Stimulated activated CD8-positive, alpha-beta memory T cell treated with anti-CD3 and anti-CD28 coated beads, Interleukin-7, amount 100 ng/mL, for 48 hours (primary cell): ENCODE measurements at regions not wholly inside any gene's neighbourhood (a gene's known extent, or its start where the extent isn't known, plus 50 kb on each side); places are given as distances from the start of the nearest gene placed in this dataset.

ENCODE experiments used
- DNase-seq, 2 donors: peaks; one replicate each; pipeline ENCODE4 v3.0.0-alpha.2; 2020; ENCODE audit warnings: low read depth in 1 of 2; ENCODE audit errors: extremely low read depth in 1 of 2

DNA sequence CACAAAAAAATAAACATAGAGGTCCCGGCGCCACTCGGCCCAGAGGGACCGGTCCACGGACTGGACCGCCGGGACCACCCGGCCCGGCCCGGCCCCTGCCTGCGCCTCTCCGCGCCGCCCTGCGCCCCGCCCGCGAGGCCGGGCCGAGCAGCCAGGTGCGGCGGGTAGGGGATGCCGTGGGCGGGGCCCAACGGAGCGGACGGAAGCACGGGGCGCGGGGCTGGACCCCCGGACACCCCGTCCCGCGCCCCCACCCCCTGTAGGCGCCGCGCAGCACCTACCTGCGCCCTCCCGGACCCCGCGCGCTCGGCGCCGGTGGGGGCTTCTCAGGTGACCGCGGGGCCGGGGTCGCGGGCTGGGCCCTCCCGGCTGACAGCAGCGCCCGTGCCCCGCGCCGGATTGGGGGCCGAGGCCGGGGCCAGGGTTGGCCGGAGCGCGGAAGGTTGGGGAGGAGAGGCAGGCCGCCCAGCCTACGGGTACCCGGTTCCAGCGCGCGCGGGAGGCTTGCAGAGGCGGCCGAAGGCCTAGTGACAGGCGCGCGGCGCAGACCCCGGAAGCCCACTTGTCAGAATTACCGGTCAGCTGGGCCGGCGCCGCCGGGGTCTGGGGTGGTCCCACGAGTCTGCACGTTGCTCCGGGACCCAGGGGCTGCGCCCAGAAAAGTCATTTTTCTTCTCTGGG, 351.9 kb upstream of the CAMK1G start:
- no peak for DNase-seq

DNA sequence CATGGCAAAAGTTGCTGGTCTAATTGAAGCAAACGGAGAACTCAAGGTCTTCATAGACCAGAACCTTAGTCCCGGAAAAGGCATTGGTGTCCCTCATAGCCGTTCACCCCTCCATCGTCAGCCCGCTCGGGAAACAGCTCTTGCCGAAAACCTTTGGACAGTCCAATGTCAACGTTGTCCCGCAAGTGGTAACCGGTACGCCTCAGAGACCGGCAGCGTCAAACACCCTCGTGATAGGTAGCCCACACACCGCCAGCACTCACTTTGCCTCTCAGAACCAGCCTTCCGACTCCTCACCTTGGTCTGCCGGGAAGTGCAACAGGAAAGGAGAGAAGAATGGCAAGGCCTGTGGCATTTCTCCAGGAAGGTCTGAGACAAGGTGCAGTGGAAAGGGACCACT, 351.3 kb upstream of the CAMK1G start:
- no peak for DNase-seq

GRCh38 chr1:209232759-209233158, 350.8 kb upstream of the CAMK1G start:
- no peak for DNase-seq

DNA sequence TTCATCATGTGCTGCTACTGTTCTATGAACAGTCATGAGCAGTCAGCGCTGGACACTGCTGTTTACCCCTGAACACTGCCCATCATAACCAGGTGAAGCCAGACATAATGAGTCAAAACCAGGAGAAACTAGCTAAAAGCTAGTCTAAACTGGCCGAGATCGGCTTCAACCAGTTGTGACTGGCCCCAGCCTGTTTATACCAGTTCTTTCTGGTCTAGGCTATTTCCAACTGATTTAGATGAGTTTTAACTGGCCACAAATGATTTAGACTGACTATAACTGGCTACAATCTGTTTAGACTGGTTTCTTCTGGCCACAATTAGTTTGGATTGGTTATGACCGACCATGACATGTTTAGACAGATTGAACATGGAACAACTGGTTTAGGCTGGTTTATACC, 348.3 kb upstream of the CAMK1G start:
- no peak for DNase-seq

GRCh38 chr1:209238356-209238755, 345.2 kb upstream of the CAMK1G start:
- DNase-seq = no peak

- DNase-seq = no peak
These were observed 343.2 kb upstream of the CAMK1G start for GRCh38 chr1:209240351-209240750.

- no peak for DNase-seq
These were observed 342.0 kb upstream of the CAMK1G start for GRCh38 chr1:209241487-209241886.

- DNase-seq = no peak
These were observed 334.8 kb upstream of the CAMK1G start for GRCh38 chr1:209248649-209249279.

- no peak for DNase-seq
These were observed 334.2 kb upstream of the CAMK1G start for GRCh38 chr1:209249280-209249670.

DNA sequence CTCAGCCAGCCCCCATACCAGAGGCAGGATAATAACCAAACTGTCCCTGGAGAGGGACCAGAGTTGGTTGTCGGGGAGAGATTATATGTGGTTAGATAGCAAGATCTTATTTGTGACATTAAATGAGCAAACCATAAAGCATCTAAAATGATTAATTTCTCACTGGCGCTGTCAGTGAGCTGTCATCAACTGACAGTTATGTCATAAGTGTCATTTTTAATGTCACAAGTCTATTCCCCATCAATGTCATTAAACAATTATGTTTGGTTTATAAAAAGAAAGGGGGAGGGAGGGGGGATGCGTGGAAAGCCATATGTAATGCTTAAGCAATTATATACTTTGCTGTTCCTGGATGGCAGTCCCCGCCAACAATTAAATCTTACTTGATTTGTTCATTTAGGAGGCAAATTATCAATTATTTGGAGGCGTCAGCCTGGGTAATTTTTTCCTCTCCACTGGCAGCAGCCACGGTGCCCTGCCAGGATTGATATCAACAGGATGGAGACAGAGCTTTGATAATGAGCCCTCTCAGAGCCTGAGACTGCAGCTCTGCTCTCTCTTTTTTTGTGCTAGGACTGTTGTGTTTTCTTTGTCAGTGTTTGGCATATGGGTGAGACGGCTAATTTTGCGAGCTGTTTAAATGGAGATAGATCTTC, 333.6 kb upstream of the CAMK1G start:
- DNase-seq = no peak

- no peak for DNase-seq
These were observed 332.5 kb upstream of the CAMK1G start for GRCh38 chr1:209250861-209251636.

- DNase-seq = no peak
These were observed 326.7 kb upstream of the CAMK1G start for GRCh38 chr1:209256766-209257350.

- DNase-seq = no peak
These were observed 326.1 kb upstream of the CAMK1G start for GRCh38 chr1:209257454-209257853.

DNA sequence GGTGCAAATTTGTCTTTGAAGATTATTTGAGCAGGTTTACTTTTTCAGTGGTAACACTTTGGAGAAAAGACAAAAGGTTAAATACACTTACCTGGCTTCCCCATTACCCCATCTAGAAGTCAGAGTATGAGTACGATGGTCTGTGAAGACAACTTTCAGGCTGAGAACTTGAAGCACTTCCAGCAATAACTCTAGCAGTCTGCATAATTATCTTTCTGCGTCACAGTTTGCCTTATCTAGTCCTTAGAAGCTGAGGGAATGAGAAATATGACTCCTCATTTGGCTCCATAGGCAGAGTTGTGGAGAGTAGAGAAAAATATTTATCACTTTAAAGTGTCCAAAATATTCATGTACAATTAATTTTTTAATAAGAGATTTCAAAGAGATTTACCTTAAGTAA, 323.4 kb upstream of the CAMK1G start:
- DNase-seq = no peak

- DNase-seq = no peak
These were observed 320.9 kb upstream of the CAMK1G start for GRCh38 chr1:209262631-209263030.

- no peak for DNase-seq
These were observed 318.2 kb upstream of the CAMK1G start for GRCh38 chr1:209265301-209265700.

DNA sequence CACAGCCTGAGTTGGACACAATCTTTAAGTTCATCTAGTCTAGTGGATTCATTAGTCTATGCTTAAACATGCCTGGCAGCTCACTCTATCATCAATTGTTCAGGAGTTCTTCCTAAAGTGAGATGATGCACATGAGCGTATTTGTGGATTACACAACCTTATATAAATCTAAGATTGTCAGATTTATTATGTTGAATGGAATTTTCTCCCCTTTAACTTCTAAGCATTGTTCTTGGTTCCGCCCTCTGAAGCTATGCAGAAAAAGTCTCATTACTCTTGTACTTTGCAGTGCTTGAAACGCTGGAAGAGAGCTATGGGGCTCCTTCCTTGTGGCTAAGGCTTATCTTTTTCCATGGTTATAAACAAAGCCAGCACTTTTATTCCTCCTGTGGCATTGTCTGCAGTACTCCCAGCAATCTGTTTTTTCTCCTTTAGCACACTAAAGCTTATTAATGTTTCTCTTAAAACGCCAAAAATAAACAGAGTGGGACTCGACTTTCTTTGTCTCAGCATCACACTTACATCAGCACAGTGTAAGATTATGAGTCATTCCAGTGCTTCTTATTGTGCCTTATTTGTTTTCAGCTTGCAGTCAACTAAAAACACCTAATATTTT, 316.8 kb upstream of the CAMK1G start:
- no peak for DNase-seq

DNA sequence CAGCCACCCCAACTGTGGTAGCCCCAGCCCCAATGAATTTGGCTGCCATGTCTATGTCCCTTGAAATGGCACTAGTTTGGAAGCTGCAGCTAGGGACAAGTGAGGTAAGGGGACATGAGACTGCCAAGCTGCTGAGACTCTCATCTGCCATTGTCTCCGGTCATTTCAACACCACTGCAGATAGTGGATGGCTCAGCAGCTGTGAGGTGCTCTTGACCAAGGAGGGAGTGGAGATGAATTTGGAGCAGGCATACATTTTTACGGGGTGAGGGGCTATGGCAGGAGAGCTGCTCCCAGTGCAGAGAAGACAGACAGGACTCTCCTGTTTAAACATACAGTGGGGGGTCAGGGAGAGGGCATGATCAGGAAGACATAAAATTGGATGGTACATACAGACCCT, 315.5 kb upstream of the CAMK1G start:
- DNase-seq = no peak

GRCh38 chr1:209268479-209268878, 315.0 kb upstream of the CAMK1G start:
- DNase-seq = no peak

- DNase-seq = no peak
These were observed 307.2 kb upstream of the CAMK1G start for GRCh38 chr1:209276321-209276720.

GRCh38 chr1:209277662-209278061, 305.9 kb upstream of the CAMK1G start:
- DNase-seq = no peak
